K562 (cell line): ENCODE measurements at regions not wholly inside any gene's neighbourhood (a gene's known extent, or its start where the extent isn't known, plus 50 kb on each side); places are given as distances from the start of the nearest gene placed in this dataset.

Experiments
- ATAC-seq: fragments of 200-7000 bp; cut with Tn5 transposase; 3 replicates; pipeline ENCODE4 v1.9.1; 2020; ENCODE audit warnings: moderate library complexity
- BruUV-seq: library from RNA; stranded (reverse); fragments of 400-500 nt; replicated peaks from 2 replicates; lab custom pipeline; 2021; lab: Mats Ljungman, UMichigan
- CTCF ChIA-PET: fragments of 300-600 bp; formaldehyde crosslinking; extraction: SDS; loops from one replicate; lab custom pipeline; 2021; ENCODE audit warnings: low intra/inter-chr PET ratio; lab: Yijun Ruan, JAX
- POLR2A ChIA-PET: fragments of 300-600, 350-650 bp; sonication (Branson Sonifier 250); formaldehyde crosslinking; extraction: SDS; loops from one replicate; lab custom pipeline; 2021; ENCODE audit warnings: antibody characterized with exemption, inconsistent platforms; lab: Yijun Ruan, JAX
- DNase-seq, 4 experiments: peaks; one replicate each; pipeline versions ENCODE4 v3.0.0 to v3.0.0-alpha.2; 2011 to 2018; ENCODE audit warnings: low spot score in 3 of 4, mixed read lengths in 3 of 4; ENCODE audit errors: extremely low read depth in 1 of 4
- FAIRE-seq: peaks from 2 replicates; lab custom pipeline; 2011; peaks lifted over from hg19 to GRCh38; lab: Jason Lieb, UNC
- H2AFZ ChIP-seq: 2 replicates; pipeline ENCODE4 v1.6.0; 2011; ENCODE audit warnings: low read depth, low read length, control low read depth, inconsistent platforms
- H3K27ac ChIP-seq: fragments of 200-600 bp; 3 replicates; pipeline ENCODE4 v1.8.0; 2011; ENCODE audit warnings: low read depth, mild to moderate bottlenecking, control low read depth, inconsistent platforms, low read length, moderate library complexity, mixed read lengths; ENCODE audit errors: extremely low read depth
- H3K27me3 ChIP-seq, 2 experiments: fragments of 300-600 bp in 1 of 2; 2 replicates in 1 of 2; 3 replicates in 1 of 2; pipeline versions ENCODE4 v1.6.0 to v1.8.0; 2011; ENCODE audit warnings: inconsistent platforms in 2 of 2, low read length in 2 of 2, mild to moderate bottlenecking in 1 of 2, mixed read lengths in 1 of 2, moderate library complexity in 1 of 2; ENCODE audit not compliant: control insufficient read depth in 2 of 2, insufficient read depth in 2 of 2
- H3K36me3 ChIP-seq: fragments of 300-600 bp; 3 replicates; pipeline ENCODE4 v1.8.0; 2011; ENCODE audit warnings: mild to moderate bottlenecking, low read length, inconsistent platforms; ENCODE audit not compliant: control insufficient read depth, insufficient read depth
- H3K4me1 ChIP-seq, 2 experiments: fragments of 200-600 bp in 1 of 2; replicated peaks in 1 of 2; 2 replicates in 1 of 2; 3 replicates in 1 of 2; pipeline versions ENCODE4 v1.5.1 to v1.8.0; 2011; ENCODE audit warnings: inconsistent platforms in 2 of 2, low read length in 2 of 2, mild to moderate bottlenecking in 1 of 2, mixed read lengths in 1 of 2, moderate library complexity in 1 of 2; ENCODE audit not compliant: control insufficient read depth in 2 of 2, insufficient read depth in 2 of 2
- H3K4me2 ChIP-seq: 2 replicates; pipeline ENCODE4 v1.6.1; 2011; ENCODE audit warnings: low read length, control low read depth, inconsistent platforms, mixed read lengths; ENCODE audit not compliant: insufficient read depth
- H3K4me3 ChIP-seq: fragments of 200-600 bp; sonication (generic), shearing (Covaris generic); 2 replicates; pipeline ENCODE4 v1.5.1; 2016; ENCODE audit warnings: control low read depth, inconsistent platforms
- H3K79me2 ChIP-seq: fragments of 200-600 bp; 3 replicates; pipeline ENCODE4 v1.8.0; 2011; ENCODE audit warnings: low read length, inconsistent platforms; ENCODE audit not compliant: control insufficient read depth, insufficient read depth
- H3K9ac ChIP-seq, 2 experiments: 2 replicates each; pipeline versions ENCODE4 v1.6.0 to v1.6.1; 2011; ENCODE audit warnings: low read depth in 2 of 2, low read length in 2 of 2, control low read depth in 1 of 2, inconsistent platforms in 1 of 2, mild to moderate bottlenecking in 1 of 2, mixed read lengths in 1 of 2; ENCODE audit not compliant: insufficient read depth in 1 of 2
- H3K9me1 ChIP-seq: one replicate; pipeline ENCODE4 v1.6.0; 2011; ENCODE audit warnings: inconsistent platforms, mild to moderate bottlenecking, low read length, moderate library complexity; ENCODE audit not compliant: control insufficient read depth, insufficient read depth
- H3K9me3 ChIP-seq: replicated peaks from 2 replicates; pipeline ENCODE4 v1.5.1; 2011; ENCODE audit warnings: low read depth, low read length, inconsistent platforms; ENCODE audit not compliant: control insufficient read depth, insufficient read depth
- H4K20me1 ChIP-seq: replicated peaks from 2 replicates; pipeline ENCODE4 v1.6.1; 2011; ENCODE audit warnings: low read length, inconsistent platforms, mixed read lengths; ENCODE audit not compliant: control insufficient read depth, insufficient read depth
- LCOR ChIP-seq: sonication (generic); formaldehyde crosslinking; IDR thresholded peaks from 2 replicates; pipeline ENCODE4 v1.8.0; 2022; ENCODE audit warnings: mild to moderate bottlenecking, missing genetic modification reagents
- MEF2D ChIP-seq: conservative IDR thresholded peaks from 2 replicates; pipeline ENCODE4 v1.6.1; 2016; ENCODE audit warnings: low read depth, missing genetic modification characterization, missing compliant biosample characterization
- MTA2 ChIP-seq: fragments of 450-650 bp; IDR thresholded peaks from 2 replicates; pipeline ENCODE4 v1.6.1; 2016; ENCODE audit warnings: low read depth
- NBN ChIP-seq: fragments of 450-650 bp; IDR thresholded peaks from 2 replicates; pipeline ENCODE4 v1.6.1; 2016; ENCODE audit warnings: low read depth, mild to moderate bottlenecking
- NEUROD1 ChIP-seq: fragments of 150-350 bp; IDR thresholded peaks from 2 replicates; pipeline ENCODE4 v1.6.1; 2014; ENCODE audit warnings: borderline replicate concordance, low read length, low read depth; ENCODE audit not compliant: partially characterized antibody
- NRF1 ChIP-seq, 2 experiments: fragments of 450-650 bp; IDR thresholded peaks in 1 of 2; conservative IDR thresholded peaks in 1 of 2; 2 replicates each; pipeline ENCODE4 v1.6.1; 2014; ENCODE audit warnings: mild to moderate bottlenecking in 2 of 2
- PHF21A ChIP-seq: fragments of 450-650 bp; IDR thresholded peaks from 2 replicates; pipeline ENCODE4 v1.6.1; 2017; ENCODE audit warnings: low read depth, borderline replicate concordance
- RBM22 ChIP-seq: fragments of 200-400 bp; formaldehyde crosslinking; IDR thresholded peaks from 2 replicates; pipeline ENCODE4 v1.6.1; 2018; ENCODE audit warnings: low read length, low read depth; ENCODE audit not compliant: poor library complexity, severe bottlenecking
- RFX1 ChIP-seq: fragments of 450-650 bp; IDR thresholded peaks from 2 replicates; pipeline ENCODE4 v1.6.1; 2016; ENCODE audit warnings: mild to moderate bottlenecking, moderate library complexity
- RNF2 ChIP-seq: sonication (generic); IDR thresholded peaks from 2 replicates; pipeline ENCODE4 v1.6.1; 2016
- SNAPC5 ChIP-seq: fragments of 250-450 bp; sonication (Bioruptor Pico); IDR thresholded peaks from 2 replicates; pipeline ENCODE4 v1.8.0; 2021; ENCODE audit warnings: moderate library complexity, mild to moderate bottlenecking, inconsistent platforms
- ZNF143 ChIP-seq: sonication (generic); formaldehyde crosslinking; IDR thresholded peaks from 2 replicates; pipeline ENCODE4 v1.9.0; 2022; ENCODE audit warnings: mild to moderate bottlenecking, missing genetic modification reagents
- ZNF318 ChIP-seq, 2 experiments: fragments of 450-650 bp; IDR thresholded peaks; 2 replicates each; pipeline ENCODE4 v1.6.1; 2016; ENCODE audit warnings: mild to moderate bottlenecking in 2 of 2, borderline replicate concordance in 1 of 2, low read depth in 1 of 2, moderate library complexity in 1 of 2
- WGBS: fragments of 100-300 bp; shearing (Covaris generic); methylation state at CpG from one replicate; pipeline ENCODE4 v1.1.6; 2016; ENCODE audit warnings: low coverage, mixed read lengths; ENCODE audit not compliant: insufficient coverage; ENCODE audit errors: missing lambda C conversion rate; 5-methylcytosine and 5-hydroxymethylcytosine counted together
- in situ Hi-C: fragments of 300-500 bp; cut with MboI; formaldehyde crosslinking; loops from 4 replicates; pipeline ENCODE4 v1.15.0; 2018; ENCODE audit warnings: inconsistent platforms, mixed read lengths
- intact Hi-C: fragments of 100-400 bp; cut with micrococcal nuclease; formaldehyde crosslinking; loops from 2 replicates; pipeline ENCODE4 v1.14.2; 2022

DNA sequence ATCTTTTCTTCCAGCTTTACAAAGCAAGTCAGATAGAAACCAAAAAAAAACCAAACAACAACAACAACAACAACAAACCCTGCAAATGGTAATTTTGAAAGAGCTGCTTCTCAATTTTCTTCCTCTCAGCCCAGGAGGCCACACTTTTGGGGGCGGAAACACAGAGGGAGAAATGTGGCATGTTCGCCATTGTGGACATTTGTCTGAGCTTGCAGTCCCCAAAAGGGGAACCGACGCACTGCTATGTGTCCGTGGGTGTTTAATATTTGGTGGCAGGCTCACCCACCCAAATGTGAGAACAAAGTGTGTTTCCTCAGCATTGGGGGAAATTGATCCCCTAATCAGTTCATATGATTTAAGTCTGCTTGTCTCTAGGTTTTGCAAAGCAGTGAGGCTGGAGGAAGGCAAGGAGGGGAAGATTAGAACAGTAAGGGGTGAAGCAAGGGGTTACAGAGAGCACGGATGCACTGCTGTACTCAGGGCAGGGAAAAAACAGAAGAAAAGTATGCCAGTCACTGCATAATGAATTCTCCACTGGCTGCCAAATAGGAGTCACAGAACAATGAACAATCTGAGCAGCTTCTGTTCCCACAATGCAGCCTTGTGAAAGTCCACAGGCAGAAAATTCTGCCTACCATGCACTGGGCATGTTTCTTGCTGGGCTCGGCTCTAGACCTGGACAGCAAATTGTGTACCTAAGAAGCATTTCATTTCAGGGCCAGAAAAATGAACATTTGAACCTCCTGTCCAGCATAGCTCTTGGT is 74.7 kb upstream of the GPM6B start:
- in situ Hi-C loops, result no loop called here
- FAIRE-seq, result no peak
- TF ChIP-seq RBM22, result no peak
- no peak for TF ChIP-seq NBN
- TF ChIP-seq NEUROD1, result no peak
- TF ChIP-seq ZNF143 (CRISPR knock-in tag), result no peak
- no peak for TF ChIP-seq LCOR (CRISPR knock-in tag)
- no peak for TF ChIP-seq RNF2
- no peak for TF ChIP-seq NRF1 (conservative IDR thresholded peaks at IDR 0.05 in 1 of 2, IDR thresholded peaks at IDR 0.05 in 1 of 2)
- TF ChIP-seq SNAPC5 (CRISPR knock-in tag), result no peak
- no peak for TF ChIP-seq MEF2D (tag)
- TF ChIP-seq PHF21A, result no peak
- no peak for TF ChIP-seq MTA2
- no peak for TF ChIP-seq RFX1
- no peak for TF ChIP-seq ZNF318 (IDR thresholded peaks at IDR 0.05; ENCODE audit: borderline replicate concordance in 1 of 2, low read depth in 1 of 2)

More for the DNA sequence above, 74.7 kb upstream of the GPM6B start:
- DNase-seq (no peak), ATAC-seq (no peak)
- Histone ChIP-seq H2AFZ (no peak overlapping the region), H3K27ac (no peak overlapping the region), H3K9ac (no peak overlapping the region), H3K36me3 (no peaks in the 10 kb centered on the region), H3K27me3 (no peaks in the 10 kb centered on the region; a peak in 2 of 5 replicates), H3K4me3 (no peak overlapping the region), H3K79me2 (no peaks in the 10 kb centered on the region), H3K4me1 (no peaks in the 10 kb centered on the region), H3K4me2 (no peak overlapping the region), H3K9me1 (no peaks in the 10 kb centered on the region), H3K9me3 (no peaks in the 10 kb centered on the region), H4K20me1 (no peaks in the 10 kb centered on the region)
- 0% methylated on average over 7 of the region's 7 CpGs for WGBS
- intact Hi-C loops, result no loop called here
- CTCF ChIA-PET, result no interaction called here
- POLR2A ChIA-PET, result no interaction called here
- BruUV-seq, result no TSS peak
